ENCODE measurements at regions not wholly inside any gene's neighbourhood (a gene's known extent, or its start where the extent isn't known, plus 50 kb on each side); places are given as distances from the start of the nearest gene placed in this dataset.

GRCh38 chr15:25244731-25245585 is 193.9 kb downstream of the UBE3A start:
- no peak overlapping the region for H4K8ac ChIP-seq (ENCODE audit: low read depth, low read length)
- H2BK120ac ChIP-seq (ENCODE audit: low read depth, low read length) = no peak overlapping the region
- peak overlapping the region; percentile 31 for H3K14ac ChIP-seq (ENCODE audit: low read length)
- H3K4me1 ChIP-seq (ENCODE audit: control insufficient read depth in 2 of 2, insufficient read depth in 1 of 2, low read depth in 1 of 2, low read length in 2 of 2) = no peaks in the 10 kb centered on the region
- H4K91ac ChIP-seq (ENCODE audit: low read depth, low read length, poor library complexity) = no peak overlapping the region
- no peaks in the 10 kb centered on the region for H3K27me3 ChIP-seq (ENCODE audit: control insufficient read depth in 3 of 3, insufficient read depth in 3 of 3, low read depth in 1 of 3, low read length in 3 of 3)
- H3K79me1 ChIP-seq (ENCODE audit: low read depth, low read length) = no peaks in the 10 kb centered on the region
- H3K18ac ChIP-seq (ENCODE audit: low read length) = peak overlapping the region; percentile 38
- H3K27ac ChIP-seq (replicated peaks; ENCODE audit: low read length) = no peak overlapping the region
- no peak overlapping the region for H2AFZ ChIP-seq (ENCODE audit: low read length)
- H3K4ac ChIP-seq (ENCODE audit: low read length) = no peak overlapping the region
- H2AK5ac ChIP-seq (ENCODE audit: low read depth, low read length) = no peak overlapping the region
- H2BK15ac ChIP-seq (ENCODE audit: low read length) = no peak overlapping the region
- WGBS, 2 donors (ENCODE audit: extremely low coverage in 2 of 2, insufficient read length in 2 of 2, insufficient replicate concordance in 1 of 2) = no CpG with 5 or more reads among the region's 15 CpGs
- H2BK5ac ChIP-seq (ENCODE audit: low read length) = no peak overlapping the region
- no peak overlapping the region for H3K9ac ChIP-seq (ENCODE audit: low read depth, low read length, poor library complexity)
- no peak overlapping the region for H3K23ac ChIP-seq (ENCODE audit: low read depth, low read length, poor library complexity)
- DNase-seq (ENCODE audit: low spot score) = no peak
- H3K4me2 ChIP-seq (ENCODE audit: insufficient read depth, low read length, poor library complexity, severe bottlenecking) = no peak overlapping the region
- H2BK12ac ChIP-seq (ENCODE audit: low read length) = no peak overlapping the region
- H3K36me3 ChIP-seq (replicated peaks in 1 of 2; ENCODE audit: control insufficient read depth in 2 of 2, insufficient read depth in 2 of 2, low read length in 2 of 2) = no peaks in the 10 kb centered on the region
- H3K9me3 ChIP-seq (replicated peaks in 1 of 2; ENCODE audit: control insufficient read depth in 2 of 2, insufficient read depth in 1 of 2, low read depth in 1 of 2, low read length in 2 of 2) = peaks cover 4 to 35% of the 10 kb centered on the region in 2 donors
- H3K4me3 ChIP-seq (ENCODE audit: low read length in 2 of 2) = peak overlapping the region in 1 of 2 donors; percentile 30

- H4K91ac ChIP-seq (ENCODE audit: low read depth, low read length, poor library complexity) = no peak overlapping the region
- H4K8ac ChIP-seq (ENCODE audit: low read depth, low read length) = no peak overlapping the region
- no peaks in the 10 kb centered on the region for H3K79me1 ChIP-seq (ENCODE audit: low read depth, low read length)
- H2BK120ac ChIP-seq (ENCODE audit: low read depth, low read length) = no peak overlapping the region
- no peaks in the 10 kb centered on the region for H3K27me3 ChIP-seq (ENCODE audit: control insufficient read depth in 3 of 3, insufficient read depth in 3 of 3, low read depth in 1 of 3, low read length in 3 of 3)
- H3K14ac ChIP-seq (ENCODE audit: low read length) = peak overlapping the region; percentile 31
- no peak overlapping the region for H2AFZ ChIP-seq (ENCODE audit: low read length)
- no peak overlapping the region for H3K9ac ChIP-seq (ENCODE audit: low read depth, low read length, poor library complexity)
- no peak overlapping the region for H2AK5ac ChIP-seq (ENCODE audit: low read depth, low read length)
- H3K9me3 ChIP-seq (replicated peaks in 1 of 2; ENCODE audit: control insufficient read depth in 2 of 2, insufficient read depth in 1 of 2, low read depth in 1 of 2, low read length in 2 of 2) = peaks cover 4 to 31% of the 10 kb centered on the region in 2 donors
- no peak overlapping the region for H2BK12ac ChIP-seq (ENCODE audit: low read length)
- no peak overlapping the region for H3K4me3 ChIP-seq (ENCODE audit: low read length in 2 of 2)
- no peaks in the 10 kb centered on the region for H3K4me1 ChIP-seq (ENCODE audit: control insufficient read depth in 2 of 2, insufficient read depth in 1 of 2, low read depth in 1 of 2, low read length in 2 of 2)
- no peak overlapping the region for H2BK15ac ChIP-seq (ENCODE audit: low read length)
- DNase-seq (ENCODE audit: low spot score) = no peak
- no peak overlapping the region for H3K4ac ChIP-seq (ENCODE audit: low read length)
- H3K18ac ChIP-seq (ENCODE audit: low read length) = no peak overlapping the region
- no peak overlapping the region for H3K27ac ChIP-seq (replicated peaks; ENCODE audit: low read length)
- no CpG with 5 or more reads among the region's 17 CpGs for WGBS, 2 donors (ENCODE audit: extremely low coverage in 2 of 2, insufficient read length in 2 of 2, insufficient replicate concordance in 1 of 2)
- H2BK5ac ChIP-seq (ENCODE audit: low read length) = no peak overlapping the region
- no peaks in the 10 kb centered on the region for H3K36me3 ChIP-seq (replicated peaks in 1 of 2; ENCODE audit: control insufficient read depth in 2 of 2, insufficient read depth in 2 of 2, low read length in 2 of 2)
- H3K4me2 ChIP-seq (ENCODE audit: insufficient read depth, low read length, poor library complexity, severe bottlenecking) = no peak overlapping the region
- H3K23ac ChIP-seq (ENCODE audit: low read depth, low read length, poor library complexity) = no peak overlapping the region
Observed at GRCh38 chr15:25245801-25246622, 192.8 kb downstream of the UBE3A start.

- H4K91ac ChIP-seq (ENCODE audit: low read depth, low read length, poor library complexity) = no peak overlapping the region
- H3K27ac ChIP-seq (replicated peaks; ENCODE audit: low read length) = no peak overlapping the region
- no peak overlapping the region for H3K18ac ChIP-seq (ENCODE audit: low read length)
- H2BK120ac ChIP-seq (ENCODE audit: low read depth, low read length) = no peak overlapping the region
- no peak overlapping the region for H3K9ac ChIP-seq (ENCODE audit: low read depth, low read length, poor library complexity)
- peak overlapping the region in 1 of 2 donors; percentile 24 for H3K4me3 ChIP-seq (ENCODE audit: low read length in 2 of 2)
- H3K79me1 ChIP-seq (ENCODE audit: low read depth, low read length) = no peaks in the 10 kb centered on the region
- H2AFZ ChIP-seq (ENCODE audit: low read length) = no peak overlapping the region
- no peak overlapping the region for H2AK5ac ChIP-seq (ENCODE audit: low read depth, low read length)
- H2BK15ac ChIP-seq (ENCODE audit: low read length) = no peak overlapping the region
- H2BK12ac ChIP-seq (ENCODE audit: low read length) = no peak overlapping the region
- no peaks in the 10 kb centered on the region for H3K27me3 ChIP-seq (ENCODE audit: control insufficient read depth in 3 of 3, insufficient read depth in 3 of 3, low read depth in 1 of 3, low read length in 3 of 3)
- no peak overlapping the region for H3K4me2 ChIP-seq (ENCODE audit: insufficient read depth, low read length, poor library complexity, severe bottlenecking)
- WGBS, 2 donors (ENCODE audit: extremely low coverage in 2 of 2, insufficient read length in 2 of 2, insufficient replicate concordance in 1 of 2) = no CpG with 5 or more reads among the region's 20 CpGs
- no peak overlapping the region for H3K14ac ChIP-seq (ENCODE audit: low read length)
- no peaks in the 10 kb centered on the region for H3K36me3 ChIP-seq (replicated peaks in 1 of 2; ENCODE audit: control insufficient read depth in 2 of 2, insufficient read depth in 2 of 2, low read length in 2 of 2)
- no peak for DNase-seq (ENCODE audit: low spot score)
- H3K4me1 ChIP-seq (ENCODE audit: control insufficient read depth in 2 of 2, insufficient read depth in 1 of 2, low read depth in 1 of 2, low read length in 2 of 2) = no peaks in the 10 kb centered on the region
- no peak overlapping the region for H3K4ac ChIP-seq (ENCODE audit: low read length)
- H3K9me3 ChIP-seq (replicated peaks in 1 of 2; ENCODE audit: control insufficient read depth in 2 of 2, insufficient read depth in 1 of 2, low read depth in 1 of 2, low read length in 2 of 2) = peaks cover 4 to 33% of the 10 kb centered on the region in 2 donors
- no peak overlapping the region for H3K23ac ChIP-seq (ENCODE audit: low read depth, low read length, poor library complexity)
- H2BK5ac ChIP-seq (ENCODE audit: low read length) = no peak overlapping the region
- H4K8ac ChIP-seq (ENCODE audit: low read depth, low read length) = no peak overlapping the region
Observed at GRCh38 chr15:25246641-25247406, 192.0 kb downstream of the UBE3A start.
